ENCODE measurements at regions not wholly inside any gene's neighbourhood (a gene's known extent, or its start where the extent isn't known, plus 50 kb on each side); places are given as distances from the start of the nearest gene placed in this dataset.
"Not testable (repeated sequence)": the region's sequence is repeated elsewhere in the genome, so short reads cannot be mapped to it uniquely, and the experiment has no call there.

DNA sequence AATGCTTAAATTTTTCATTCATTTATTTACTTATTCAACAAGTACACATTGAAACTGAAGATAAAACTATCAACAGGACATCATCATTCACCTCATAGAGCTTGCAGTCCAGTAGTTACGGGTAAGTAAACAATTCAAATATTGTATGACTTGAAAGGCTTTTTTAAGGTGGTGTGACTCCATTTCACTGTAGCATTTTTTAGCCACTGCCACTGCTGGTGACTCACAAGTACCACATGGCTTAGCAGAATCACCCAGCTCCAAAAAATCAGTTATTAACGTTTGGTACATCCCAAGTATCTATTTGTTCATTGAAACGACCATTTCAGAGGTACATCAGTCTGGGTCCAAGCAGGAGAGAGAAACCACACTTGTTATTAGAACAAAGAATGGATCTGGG lies 427.9 kb upstream of the DDI1 start:
- H3K79me2 ChIP-seq (ENCODE audit: low read depth), result no peaks in the 10 kb centered on the region
- POLR2A ChIA-PET (ENCODE audit: unreplicated experiment), result no interaction called here
- H3K36me3 ChIP-seq (ENCODE audit: low read depth), result no peaks in the 10 kb centered on the region; the same call in 1 of the 2 replicates
- H3K4me2 ChIP-seq, result no peak overlapping the region
- peaks cover 41% of the 10 kb centered on the region for H3K9me3 ChIP-seq (ENCODE audit: insufficient read depth, low read depth)
- no peaks in the 10 kb centered on the region for H3K27me3 ChIP-seq (ENCODE audit: insufficient read depth, low read depth)
- H3F3A ChIP-seq (ENCODE audit: insufficient read depth, low read depth), result no peaks in the 10 kb centered on the region
- H4K20me1 ChIP-seq (ENCODE audit: insufficient read depth), result no peaks in the 10 kb centered on the region
- H3K9me2 ChIP-seq (ENCODE audit: insufficient read depth), result no peaks in the 10 kb centered on the region
- intact Hi-C loops (cut with micrococcal nuclease; ENCODE audit: unreplicated experiment), result loop anchor here (5.0 kb wide), 1 partner anchor 74 kb away; no protein-coding TSS in a partner anchor
- H3K27ac ChIP-seq, result 0 out of 2 replicates have a peak overlapping the region, but pooled peaks have one; percentile 2
- no peak overlapping the region for H2AFZ ChIP-seq
- peaks cover 13% of the 10 kb centered on the region for H3K4me1 ChIP-seq (replicated peaks; ENCODE audit: insufficient read depth)
- BruUV-seq (replicated peaks), result no TSS peak
- H3K4me3 ChIP-seq, result no peak overlapping the region
- no peak for DNase-seq
- no peak for TF ChIP-seq EZH2 (IDR thresholded peaks at IDR 0.05; ENCODE audit: low read depth)
- TF ChIP-seq, protein P1, sequence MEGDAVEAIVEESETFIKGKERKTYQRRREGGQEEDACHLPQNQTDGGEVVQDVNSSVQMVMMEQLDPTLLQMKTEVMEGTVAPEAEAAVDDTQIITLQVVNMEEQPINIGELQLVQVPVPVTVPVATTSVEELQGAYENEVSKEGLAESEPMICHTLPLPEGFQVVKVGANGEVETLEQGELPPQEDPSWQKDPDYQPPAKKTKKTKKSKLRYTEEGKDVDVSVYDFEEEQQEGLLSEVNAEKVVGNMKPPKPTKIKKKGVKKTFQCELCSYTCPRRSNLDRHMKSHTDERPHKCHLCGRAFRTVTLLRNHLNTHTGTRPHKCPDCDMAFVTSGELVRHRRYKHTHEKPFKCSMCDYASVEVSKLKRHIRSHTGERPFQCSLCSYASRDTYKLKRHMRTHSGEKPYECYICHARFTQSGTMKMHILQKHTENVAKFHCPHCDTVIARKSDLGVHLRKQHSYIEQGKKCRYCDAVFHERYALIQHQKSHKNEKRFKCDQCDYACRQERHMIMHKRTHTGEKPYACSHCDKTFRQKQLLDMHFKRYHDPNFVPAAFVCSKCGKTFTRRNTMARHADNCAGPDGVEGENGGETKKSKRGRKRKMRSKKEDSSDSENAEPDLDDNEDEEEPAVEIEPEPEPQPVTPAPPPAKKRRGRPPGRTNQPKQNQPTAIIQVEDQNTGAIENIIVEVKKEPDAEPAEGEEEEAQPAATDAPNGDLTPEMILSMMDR (conservative IDR thresholded peaks at IDR 0.05), result no peak
- CTCF ChIA-PET, result no interaction called here

DNA sequence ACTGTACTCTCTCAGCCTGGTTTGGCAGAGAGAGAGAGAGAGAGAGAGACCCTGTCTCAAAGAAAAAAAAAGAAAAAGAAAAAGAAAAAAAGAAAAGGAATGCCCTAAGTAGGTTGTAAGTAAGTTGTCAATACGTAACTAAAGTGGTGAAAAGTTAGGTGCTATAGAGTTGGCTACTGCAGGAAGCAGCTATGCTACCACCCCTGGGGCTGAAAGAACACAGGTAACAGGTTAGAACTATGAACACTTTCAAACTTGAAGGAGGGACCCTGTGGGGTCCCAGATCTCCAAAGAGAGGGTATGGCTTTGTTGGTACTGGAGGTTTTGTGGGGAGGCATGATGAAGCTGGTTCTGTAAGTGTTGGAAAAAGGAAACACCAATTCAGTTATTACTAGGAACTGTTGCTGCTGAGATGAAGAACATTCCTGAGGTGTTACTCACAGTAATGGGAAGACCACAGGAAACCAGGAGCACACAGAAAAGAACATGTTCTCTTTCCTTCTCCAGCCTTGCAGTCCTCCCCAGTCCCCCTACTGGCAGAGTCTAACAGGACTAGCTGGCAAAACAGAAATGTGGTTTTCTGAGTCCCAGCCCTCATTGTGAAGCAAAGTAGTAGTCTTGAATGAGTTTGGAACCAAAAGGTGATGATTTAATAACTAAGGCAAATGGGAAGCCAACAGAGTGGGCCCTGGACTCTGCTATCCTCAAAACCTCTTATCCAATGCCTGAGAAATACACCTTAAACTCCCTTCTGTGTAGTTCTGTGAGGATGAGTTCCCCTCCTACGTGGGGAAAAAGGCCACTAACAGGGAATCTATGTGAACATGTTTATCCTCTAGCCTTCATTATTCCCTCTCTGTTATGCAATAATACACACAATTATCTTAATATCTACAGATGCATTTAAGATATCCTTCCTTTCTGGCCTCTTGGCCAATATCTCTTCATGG lies 427.0 kb upstream of the DDI1 start:
- H3K9me3 ChIP-seq (ENCODE audit: insufficient read depth, low read depth), result peaks cover 41% of the 10 kb centered on the region
- peak overlapping the region; percentile 9; the same call in 1 of the 2 replicates for H2AFZ ChIP-seq
- no peak overlapping the region for H3K4me2 ChIP-seq
- 0 out of 2 replicates have a peak overlapping the region, but pooled peaks have one; percentile 2 for H3K27ac ChIP-seq
- H3K4me1 ChIP-seq (replicated peaks; ENCODE audit: insufficient read depth), result peaks cover 13% of the 10 kb centered on the region
- no peaks in the 10 kb centered on the region for H3K9me2 ChIP-seq (ENCODE audit: insufficient read depth)
- no peaks in the 10 kb centered on the region for H3F3A ChIP-seq (ENCODE audit: insufficient read depth, low read depth)
- intact Hi-C loops (cut with micrococcal nuclease; ENCODE audit: unreplicated experiment), result loop anchor here (5.0 kb wide), 1 partner anchor 73 kb away; no protein-coding TSS in a partner anchor
- BruUV-seq (replicated peaks), result no TSS peak
- H3K79me2 ChIP-seq (ENCODE audit: low read depth), result no peaks in the 10 kb centered on the region
- H3K36me3 ChIP-seq (ENCODE audit: low read depth), result no peaks in the 10 kb centered on the region; the same call in 1 of the 2 replicates
- POLR2A ChIA-PET (ENCODE audit: unreplicated experiment), result no interaction called here
- TF ChIP-seq, protein P1 (conservative IDR thresholded peaks at IDR 0.05), result peak; percentile 62
- no peak for TF ChIP-seq EZH2 (IDR thresholded peaks at IDR 0.05; ENCODE audit: low read depth)
- H3K27me3 ChIP-seq (ENCODE audit: insufficient read depth, low read depth), result no peaks in the 10 kb centered on the region
- CTCF ChIA-PET, result no interaction called here
- DNase-seq, result peak; percentile 50 to 66
- no peaks in the 10 kb centered on the region for H4K20me1 ChIP-seq (ENCODE audit: insufficient read depth)
- no peak overlapping the region for H3K4me3 ChIP-seq

DNA sequence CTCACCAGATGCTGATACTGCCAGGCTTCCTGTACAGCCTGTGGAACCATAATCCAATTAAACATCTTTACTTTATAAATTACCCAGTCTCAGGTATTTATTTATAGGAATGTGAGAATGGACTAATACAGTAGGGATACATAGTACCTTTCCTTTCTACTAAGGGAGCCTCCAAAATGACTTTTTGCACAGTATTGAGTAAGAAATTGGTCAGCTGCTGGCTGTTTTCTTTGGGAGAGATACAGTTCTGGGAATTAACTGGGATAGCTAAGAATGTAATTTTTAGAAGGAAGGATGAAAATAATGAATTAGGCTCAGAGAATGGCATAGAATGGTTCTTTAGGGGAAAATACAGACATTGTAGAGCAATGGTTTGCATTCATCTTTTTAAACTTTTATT lies 426.0 kb upstream of the DDI1 start:
- DNase-seq, result no peak
- intact Hi-C loops (cut with micrococcal nuclease; ENCODE audit: unreplicated experiment), result no loop called here
- BruUV-seq (replicated peaks), result no TSS peak
- Histone ChIP-seq H2AFZ (no peak overlapping the region), H3K9me3 (ENCODE audit: insufficient read depth, low read depth) (peaks cover 41% of the 10 kb centered on the region), H3K36me3 (ENCODE audit: low read depth) (no peaks in the 10 kb centered on the region; the same call in 1 of the 2 replicates), H3K27me3 (ENCODE audit: insufficient read depth, low read depth) (no peaks in the 10 kb centered on the region), H3K27ac (no peak overlapping the region), H3F3A (ENCODE audit: insufficient read depth, low read depth) (no peaks in the 10 kb centered on the region), H3K9me2 (ENCODE audit: insufficient read depth) (no peaks in the 10 kb centered on the region), H3K79me2 (ENCODE audit: low read depth) (no peaks in the 10 kb centered on the region), H3K4me1 (replicated peaks; ENCODE audit: insufficient read depth) (peaks cover 13% of the 10 kb centered on the region), H3K4me3 (no peak overlapping the region), H3K4me2 (no peak overlapping the region), H4K20me1 (ENCODE audit: insufficient read depth) (no peaks in the 10 kb centered on the region)
- POLR2A ChIA-PET (ENCODE audit: unreplicated experiment), result no interaction called here
- CTCF ChIA-PET, result no interaction called here
- TF ChIP-seq EZH2 (IDR thresholded peaks at IDR 0.05; ENCODE audit: low read depth), result no peak
- TF ChIP-seq, protein P1 (conservative IDR thresholded peaks at IDR 0.05), result no peak

DNA sequence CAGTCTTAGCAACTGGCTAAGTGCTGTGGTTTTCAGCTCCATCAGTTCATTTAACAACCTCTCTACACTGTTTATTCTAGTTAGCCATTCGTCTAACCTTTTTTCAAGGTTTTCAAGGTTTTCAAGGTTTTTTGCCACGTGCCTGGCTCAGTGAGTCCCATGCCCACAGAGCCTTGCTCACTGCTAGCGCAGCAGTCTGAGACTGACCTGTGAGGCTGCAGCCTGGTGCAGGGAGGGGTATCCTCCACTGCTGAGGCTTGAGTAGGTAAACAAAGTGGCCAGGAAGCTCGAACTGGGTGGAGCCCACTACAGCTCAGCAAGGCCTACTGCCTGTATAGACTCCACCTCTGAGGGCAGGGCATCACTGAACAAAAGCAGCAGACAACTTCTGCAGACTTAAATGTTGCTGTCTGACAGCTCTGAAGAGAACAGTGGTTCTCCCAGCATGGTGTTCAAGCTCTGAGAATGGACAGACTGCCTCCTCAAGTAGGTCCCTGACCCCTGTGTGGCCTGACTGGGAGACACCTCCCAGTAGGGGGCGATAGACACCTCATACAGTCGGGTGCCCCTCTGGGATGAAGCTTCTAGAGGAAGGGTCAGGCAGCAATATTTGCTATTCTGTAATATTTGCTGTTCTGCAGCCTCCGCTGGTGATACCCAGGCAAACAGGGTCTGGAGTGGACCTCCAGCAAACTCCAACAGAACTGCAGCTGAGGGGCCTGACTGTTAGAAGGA lies 424.7 kb upstream of the DDI1 start:
- CTCF ChIA-PET, result not testable (repeated sequence)

DNA sequence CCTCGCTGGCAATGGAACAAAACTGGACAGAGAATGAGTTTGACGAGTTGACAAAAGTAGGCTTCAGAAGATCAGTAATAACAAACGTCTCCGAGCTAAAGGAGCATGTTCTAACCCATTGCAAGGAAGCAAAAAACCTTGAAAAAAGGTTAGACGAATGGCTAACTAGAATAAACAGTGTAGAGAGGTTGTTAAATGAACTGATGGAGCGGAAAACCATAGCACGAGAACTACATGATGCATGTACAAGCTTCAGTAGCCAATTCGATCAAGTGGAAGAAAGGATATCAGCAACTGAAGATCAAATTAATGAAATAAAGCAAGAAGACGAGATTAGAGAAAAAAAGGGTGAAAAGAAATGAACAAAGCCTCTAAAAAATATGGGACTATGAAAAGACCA lies 424.0 kb upstream of the DDI1 start:
- H3K27ac ChIP-seq; H4K20me1 ChIP-seq (ENCODE audit: insufficient read depth); BruUV-seq (replicated peaks); DNase-seq; H3K36me3 ChIP-seq (ENCODE audit: low read depth); H3K27me3 ChIP-seq (ENCODE audit: insufficient read depth, low read depth); CTCF ChIA-PET; H3K9me2 ChIP-seq (ENCODE audit: insufficient read depth); H3K79me2 ChIP-seq (ENCODE audit: low read depth); H3K4me2 ChIP-seq; H3K4me3 ChIP-seq; intact Hi-C loops (cut with micrococcal nuclease; ENCODE audit: unreplicated experiment); H3F3A ChIP-seq (ENCODE audit: insufficient read depth, low read depth); POLR2A ChIA-PET (ENCODE audit: unreplicated experiment); H2AFZ ChIP-seq: not testable (repeated sequence)
- Histone ChIP-seq H3K9me3 (ENCODE audit: insufficient read depth, low read depth) (peaks cover 35% of the 10 kb centered on the region), H3K4me1 (replicated peaks; ENCODE audit: insufficient read depth) (peaks cover 13% of the 10 kb centered on the region)

More for the DNA sequence above, 424.7 kb upstream of the DDI1 start:
- H3F3A ChIP-seq (ENCODE audit: insufficient read depth, low read depth); H3K4me2 ChIP-seq; H3K36me3 ChIP-seq (ENCODE audit: low read depth); H4K20me1 ChIP-seq (ENCODE audit: insufficient read depth); H3K4me3 ChIP-seq; H2AFZ ChIP-seq; POLR2A ChIA-PET (ENCODE audit: unreplicated experiment); H3K27me3 ChIP-seq (ENCODE audit: insufficient read depth, low read depth); BruUV-seq (replicated peaks); H3K9me2 ChIP-seq (ENCODE audit: insufficient read depth); intact Hi-C loops (cut with micrococcal nuclease; ENCODE audit: unreplicated experiment); DNase-seq; H3K79me2 ChIP-seq (ENCODE audit: low read depth); H3K27ac ChIP-seq: not testable (repeated sequence)
- H3K4me1 ChIP-seq (replicated peaks; ENCODE audit: insufficient read depth), result peaks cover 13% of the 10 kb centered on the region
- peaks cover 41% of the 10 kb centered on the region for H3K9me3 ChIP-seq (ENCODE audit: insufficient read depth, low read depth)

Data from PC-9 (cell line).